HG03469 (cell line): ENCODE measurements at regions not wholly inside any gene's neighbourhood (a gene's known extent, or its start where the extent isn't known, plus 50 kb on each side); places are given as distances from the start of the nearest gene placed in this dataset.
"Not testable (repeated sequence)": the region's sequence is repeated elsewhere in the genome, so short reads cannot be mapped to it uniquely, and the experiment has no call there.

Experiments used
- ATAC-seq: cut with Tn5 transposase; IDR thresholded peaks from one replicate; pipeline ENCODE4 v1.9.1; 2021; ENCODE audit warnings: mild to moderate bottlenecking, moderate library complexity, moderate number of reproducible peaks; ENCODE audit not compliant: unreplicated experiment

DNA sequence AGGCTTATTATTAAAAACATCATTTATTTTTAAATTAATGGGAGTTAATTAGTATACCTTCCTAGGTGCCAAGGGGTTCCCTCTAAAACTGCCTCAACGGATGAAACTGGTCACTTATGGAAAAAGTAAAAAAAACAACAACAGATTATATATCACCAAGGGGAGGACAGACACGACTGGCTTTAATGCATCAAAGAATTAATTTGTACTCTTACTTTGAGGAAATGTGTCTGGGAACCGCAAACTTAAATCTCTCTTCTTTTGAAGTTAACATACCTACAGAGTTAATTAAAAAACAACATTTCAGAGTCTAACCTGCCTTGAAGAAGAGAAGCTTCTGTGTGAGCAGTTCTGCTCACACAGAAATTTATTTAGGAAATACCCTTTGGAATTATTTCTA lies 354.6 kb downstream of the LRRC70 start:
- ATAC-seq, result no peak

- ATAC-seq, result no peak
Observed at GRCh38 chr5:62931153-62931950, 352.7 kb downstream of the LRRC70 start.

DNA sequence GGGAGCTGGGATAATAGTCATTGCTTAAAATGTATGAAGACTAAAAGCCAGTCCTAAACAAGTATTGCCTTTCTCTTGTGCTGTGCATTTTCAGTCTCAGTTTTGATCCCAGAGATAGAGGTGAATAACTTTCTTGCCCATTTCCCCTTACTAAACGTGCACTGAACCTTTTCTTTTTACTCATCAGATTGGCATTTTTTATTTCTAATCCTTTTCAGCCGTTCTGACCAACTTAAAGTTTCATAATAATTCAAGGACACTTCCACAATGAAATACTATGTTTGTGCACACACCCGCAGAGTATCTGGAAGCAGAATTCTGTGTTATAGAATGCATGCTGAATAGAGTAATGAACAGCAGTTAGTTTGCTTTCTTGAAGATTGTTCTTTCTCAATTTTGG lies 343.6 kb downstream of the LRRC70 start:
- ATAC-seq, result no peak

DNA sequence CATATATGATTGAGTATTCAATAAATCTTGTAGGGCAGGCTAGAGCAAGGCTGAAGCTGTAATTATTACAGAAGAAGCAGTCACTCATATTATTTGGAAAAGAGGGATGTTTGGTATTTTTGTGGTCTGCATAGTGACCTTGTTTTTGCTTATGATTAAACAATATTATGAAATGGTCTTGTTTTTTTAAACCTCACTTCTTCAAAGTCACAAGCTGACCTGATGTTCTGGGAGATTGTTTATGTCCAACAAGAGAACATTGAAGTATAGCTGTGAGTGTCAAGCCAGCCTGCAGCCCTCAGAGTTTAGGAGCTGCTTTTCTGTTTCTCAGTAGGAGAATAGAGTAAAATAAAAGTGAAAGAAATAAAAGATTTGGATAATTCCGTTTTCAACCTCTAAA lies 342.2 kb downstream of the LRRC70 start:
- ATAC-seq, result no peak

- no peak for ATAC-seq
Observed at GRCh38 chr5:62909326-62909725, 330.7 kb downstream of the LRRC70 start.

- ATAC-seq, result no peak
Observed at GRCh38 chr5:62902126-62902525, 323.5 kb downstream of the LRRC70 start.

DNA sequence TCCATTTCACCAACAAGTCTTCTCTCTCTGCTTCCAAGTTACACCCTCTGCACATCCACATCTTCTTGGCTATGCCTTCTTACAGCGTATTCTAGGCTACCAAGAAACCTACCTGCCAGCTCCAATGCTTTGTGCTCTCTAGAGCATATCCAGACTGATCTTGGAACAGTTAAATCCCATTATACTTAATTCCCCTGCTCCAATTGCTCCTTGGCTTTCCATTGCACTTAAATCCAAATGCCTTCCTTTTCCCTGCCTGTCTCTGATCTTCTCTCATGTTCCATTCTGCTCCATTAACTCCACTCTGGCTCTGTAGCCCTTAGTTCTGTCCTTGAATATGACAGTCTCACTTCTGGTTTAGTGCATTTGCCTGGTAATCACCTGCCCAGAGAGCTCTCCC lies 322.4 kb downstream of the LRRC70 start:
- ATAC-seq, result no peak

DNA sequence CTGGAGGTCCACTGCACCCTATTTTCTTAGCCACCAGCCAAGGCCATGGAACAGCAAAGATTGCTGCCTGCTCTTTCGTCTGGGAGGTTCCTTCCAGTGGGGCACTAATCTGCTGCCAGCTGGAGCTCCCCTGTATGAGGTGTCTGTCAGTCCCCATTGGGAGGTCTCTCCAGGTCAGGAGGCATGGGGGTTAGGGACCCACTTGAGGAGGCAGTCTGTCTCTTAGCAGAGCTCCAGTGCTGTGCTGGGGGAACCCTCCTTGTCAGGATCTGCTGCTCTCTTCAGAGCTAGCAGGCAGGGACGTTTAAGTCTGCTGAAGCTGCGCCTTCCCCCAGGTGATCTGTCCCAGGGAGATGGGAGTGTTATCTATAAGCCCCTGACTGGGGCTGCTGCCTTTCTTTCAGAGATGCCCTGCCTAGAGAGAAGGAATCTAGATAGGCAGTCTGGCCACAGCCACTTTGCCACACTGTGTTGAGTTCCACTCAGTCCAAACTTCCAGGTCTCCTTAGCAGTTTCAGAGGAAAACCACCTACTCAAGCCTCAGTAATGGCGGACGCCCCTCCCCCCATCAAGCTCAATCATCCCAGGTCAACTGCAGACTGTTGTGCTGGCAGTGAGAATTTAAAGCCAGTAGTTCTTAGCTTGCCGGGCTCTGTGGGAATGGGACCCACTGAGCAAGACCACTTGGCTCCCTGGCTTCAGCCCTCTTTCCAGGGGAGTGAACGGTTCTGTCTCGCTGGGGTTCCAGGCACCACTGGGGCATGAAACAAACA lies 317.7 kb downstream of the LRRC70 start:
- ATAC-seq, result no peak

- no peak for ATAC-seq
Observed at GRCh38 chr5:62886603-62887315, 308.1 kb downstream of the LRRC70 start.

DNA sequence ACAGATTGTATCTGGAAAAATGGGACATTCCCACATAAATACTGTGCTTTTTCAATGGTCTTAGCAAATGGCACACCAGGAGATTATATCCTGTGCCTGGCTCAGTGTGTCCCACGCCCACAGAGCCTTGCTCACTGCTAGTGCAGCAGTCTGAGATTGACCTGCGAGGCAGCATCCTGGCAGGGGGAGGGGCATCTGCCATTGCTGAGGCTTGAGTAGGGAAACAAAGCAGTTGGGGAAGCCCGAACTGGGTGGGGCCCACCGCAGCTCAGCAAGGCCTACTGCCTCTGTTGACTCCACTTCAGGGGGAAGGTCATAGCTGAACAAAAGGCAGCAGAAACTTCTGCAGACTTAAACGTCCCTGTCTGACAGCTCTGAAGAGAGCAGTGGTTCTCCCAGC lies 258.7 kb downstream of the LRRC70 start:
- ATAC-seq, result not testable (repeated sequence)

- no peak for ATAC-seq
Observed at GRCh38 chr5:62829604-62829986, 251.0 kb downstream of the LRRC70 start.

- ATAC-seq, result no peak
Observed at GRCh38 chr5:62828742-62829603, 250.4 kb downstream of the LRRC70 start.

DNA sequence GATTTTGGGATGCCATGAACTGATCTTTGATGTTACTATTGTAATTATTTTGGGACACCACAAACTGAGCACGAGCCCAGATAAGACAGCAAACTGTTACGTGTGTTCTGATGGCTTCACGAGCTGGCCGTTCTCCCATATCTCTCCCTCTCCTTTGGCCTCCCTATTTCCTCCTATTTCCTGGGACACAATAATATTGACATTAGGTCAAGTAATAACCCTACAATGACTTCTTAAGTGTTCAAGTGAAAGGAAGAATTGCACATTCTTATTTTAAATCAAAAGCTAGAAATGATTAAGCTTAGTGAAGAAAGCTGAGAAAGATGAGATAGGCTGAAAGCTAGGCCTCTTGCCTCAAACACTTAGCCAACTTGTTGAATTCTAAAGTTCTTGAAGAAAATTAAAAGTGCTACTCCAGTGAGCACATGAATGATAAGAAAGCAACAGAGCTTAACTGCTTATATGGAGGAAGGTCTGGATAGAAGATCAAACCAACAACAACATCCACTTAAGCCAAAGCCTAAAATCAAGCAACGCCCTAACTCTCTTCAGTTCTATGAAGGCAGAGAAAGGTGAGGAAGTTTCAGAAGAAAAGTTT lies 247.1 kb downstream of the LRRC70 start:
- ATAC-seq, result no peak

- ATAC-seq, result no peak
Observed at GRCh38 chr5:62824936-62825335, 246.3 kb downstream of the LRRC70 start.

DNA sequence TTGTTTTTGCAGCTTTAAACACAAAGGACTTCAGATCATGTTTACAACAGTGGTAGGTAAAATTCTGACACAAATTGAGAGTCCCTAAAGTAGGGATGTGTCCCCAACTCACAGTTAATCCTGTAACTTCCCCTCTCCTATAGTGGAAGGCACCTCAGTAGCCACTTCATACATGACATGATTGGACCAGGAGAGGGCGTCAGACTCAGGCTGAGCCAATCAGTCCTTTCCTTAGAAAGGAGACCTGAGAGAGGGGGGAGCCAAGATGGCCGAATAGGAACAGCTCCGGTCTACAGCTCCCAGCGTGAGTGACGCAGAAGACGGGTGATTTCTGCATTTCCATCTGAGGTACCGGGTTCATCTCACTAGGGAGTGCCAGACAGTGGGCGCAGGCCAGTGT lies 238.4 kb downstream of the LRRC70 start:
- not testable (repeated sequence) for ATAC-seq

- ATAC-seq, result no peak
Observed at GRCh38 chr5:62814991-62815390, 236.4 kb downstream of the LRRC70 start.

GRCh38 chr5:62812621-62813255 lies 234.1 kb downstream of the LRRC70 start:
- no peak for ATAC-seq

- ATAC-seq, result not testable (repeated sequence)
Observed at GRCh38 chr5:62804819-62805218, 226.2 kb downstream of the LRRC70 start.

DNA sequence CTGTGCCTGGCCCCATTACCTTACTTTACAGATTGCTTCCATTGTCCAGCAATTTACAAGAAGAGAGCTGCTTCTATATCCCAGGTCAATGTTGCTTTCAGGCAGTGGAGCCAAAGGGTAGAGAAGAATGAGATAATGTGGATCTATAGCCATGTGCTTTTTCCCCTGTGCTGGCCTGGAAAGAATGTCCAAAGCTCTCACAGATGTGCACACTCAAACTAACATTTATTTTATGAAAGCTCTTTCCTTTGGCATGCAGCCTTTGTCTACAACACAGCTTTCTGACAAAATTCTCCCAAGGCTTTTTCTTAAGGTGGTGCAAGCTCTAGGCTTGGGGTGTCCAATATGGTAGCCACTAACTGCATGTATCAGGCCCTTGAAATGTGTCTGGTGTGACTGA lies 217.3 kb downstream of the LRRC70 start:
- ATAC-seq, result no peak

DNA sequence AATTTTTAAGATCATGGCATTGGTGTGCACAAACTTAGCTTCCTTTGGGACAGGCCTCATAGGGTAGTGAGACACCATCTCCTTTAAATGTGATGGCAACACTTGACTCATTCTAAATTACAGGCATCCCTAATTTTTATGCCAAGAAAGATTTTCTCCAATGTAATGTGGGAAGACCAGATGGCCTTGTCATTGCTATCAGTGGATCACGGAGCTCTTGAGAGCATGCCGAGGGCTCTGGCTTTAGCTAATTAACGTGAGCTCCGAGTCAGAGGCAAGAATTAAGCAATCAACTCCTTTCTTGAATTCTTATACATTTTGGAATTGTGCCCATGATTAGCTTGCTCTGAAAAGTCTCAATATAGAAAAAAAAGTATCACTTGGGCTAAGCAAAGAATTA lies 215.8 kb downstream of the LRRC70 start:
- no peak for ATAC-seq
